ENCODE measurements at regions not wholly inside any gene's neighbourhood (a gene's known extent, or its start where the extent isn't known, plus 50 kb on each side); places are given as distances from the start of the nearest gene placed in this dataset.

DNA sequence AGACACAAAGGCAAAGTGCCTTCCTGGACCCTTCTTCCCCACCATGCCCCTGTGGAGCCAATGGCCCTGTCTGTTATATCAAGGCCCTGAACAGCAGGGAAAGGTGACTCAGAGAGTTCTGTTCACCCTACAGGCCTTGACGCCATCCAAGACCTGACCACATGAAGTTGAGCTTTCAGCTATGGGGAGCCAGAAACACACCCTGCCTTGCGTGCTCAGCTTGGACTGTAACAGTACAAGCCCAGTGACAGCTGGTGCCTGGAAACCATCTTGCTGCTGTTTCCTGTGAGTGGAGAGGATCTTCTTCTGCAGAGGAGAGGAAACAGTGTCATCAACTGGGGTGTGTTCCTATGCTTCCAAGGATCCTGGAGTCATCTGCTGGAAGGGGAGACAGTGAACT is 165.0 kb upstream of the IRF2BP2 start:
- Histone ChIP-seq H3K9ac (ENCODE audit: low read depth, low read length) (no peak overlapping the region), H3K9me3 (ENCODE audit: insufficient read depth, low read depth, low read length) (no peaks in the 10 kb centered on the region), H3K27me3 (ENCODE audit: insufficient read depth, low read length) (0 out of 2 replicates have a peak, but pooled peaks cover 5% of the 10 kb centered on the region), H3K36me3 (ENCODE audit: insufficient read depth, low read depth, low read length) (no peaks in the 10 kb centered on the region), H3K4me3 (ENCODE audit: low read length) (no peak overlapping the region), H3K4me1 (ENCODE audit: insufficient read depth, low read length) (peaks cover 11% of the 10 kb centered on the region; the same call in 1 of the 2 replicates), H3K27ac (ENCODE audit: low read length) (no peak overlapping the region)

DNA sequence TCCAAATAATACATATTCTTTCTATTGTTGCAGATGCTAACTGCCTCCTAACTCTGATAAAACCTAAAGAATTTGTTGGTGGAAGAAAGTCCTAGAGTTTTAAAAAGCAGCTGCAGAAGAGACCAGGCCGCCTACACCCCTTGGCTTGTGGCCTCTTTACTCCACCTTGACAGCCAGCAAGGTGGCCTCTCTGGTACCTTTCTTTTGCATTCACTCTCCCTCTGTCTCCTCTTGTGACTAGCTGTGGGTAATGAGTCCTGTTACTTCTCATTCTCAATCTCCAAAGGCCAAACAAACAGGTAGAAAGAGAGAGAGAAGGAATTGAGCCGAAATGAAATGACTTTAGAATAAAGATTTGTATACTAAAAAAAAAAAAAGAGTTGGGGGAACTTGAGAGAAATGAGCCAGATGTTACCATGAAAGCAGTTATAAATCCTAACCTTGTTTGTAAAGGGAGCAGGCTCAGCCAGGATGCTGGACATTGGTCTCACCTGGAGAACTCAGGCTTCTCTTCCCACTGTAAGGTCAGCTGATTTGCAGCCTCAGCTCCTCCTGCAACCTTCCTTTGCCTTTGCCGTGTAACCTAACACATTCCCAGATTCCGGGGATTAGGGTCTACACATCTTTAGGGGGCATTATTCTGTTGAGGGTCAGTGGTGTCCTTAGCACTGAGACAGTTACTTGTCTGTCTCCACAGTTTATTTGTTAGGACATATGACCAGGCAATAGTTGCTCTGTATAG is 164.1 kb upstream of the IRF2BP2 start:
- Histone ChIP-seq H3K36me3 (ENCODE audit: insufficient read depth, low read depth, low read length) (no peaks in the 10 kb centered on the region), H3K4me3 (ENCODE audit: low read length) (no peak overlapping the region), H3K9ac (ENCODE audit: low read depth, low read length) (no peak overlapping the region), H3K9me3 (ENCODE audit: insufficient read depth, low read depth, low read length) (no peaks in the 10 kb centered on the region), H3K27ac (ENCODE audit: low read length) (no peak overlapping the region), H3K4me1 (ENCODE audit: insufficient read depth, low read length) (peaks cover 14% of the 10 kb centered on the region; the same call in 1 of the 2 replicates), H3K27me3 (ENCODE audit: insufficient read depth, low read length) (0 out of 2 replicates have a peak, but pooled peaks cover 5% of the 10 kb centered on the region)

- Histone ChIP-seq H3K9me3 (ENCODE audit: insufficient read depth, low read depth, low read length) (no peaks in the 10 kb centered on the region), H3K27me3 (ENCODE audit: insufficient read depth, low read length) (0 out of 2 replicates have a peak, but pooled peaks cover 5% of the 10 kb centered on the region), H3K27ac (ENCODE audit: low read length) (no peak overlapping the region), H3K4me1 (ENCODE audit: insufficient read depth, low read length) (peaks cover 14% of the 10 kb centered on the region; the same call in 1 of the 2 replicates), H3K4me3 (ENCODE audit: low read length) (no peak overlapping the region), H3K36me3 (ENCODE audit: insufficient read depth, low read depth, low read length) (no peaks in the 10 kb centered on the region), H3K9ac (ENCODE audit: low read depth, low read length) (no peak overlapping the region)
Measured at GRCh38 chr1:234772345-234773147, 162.6 kb upstream of the IRF2BP2 start.

DNA sequence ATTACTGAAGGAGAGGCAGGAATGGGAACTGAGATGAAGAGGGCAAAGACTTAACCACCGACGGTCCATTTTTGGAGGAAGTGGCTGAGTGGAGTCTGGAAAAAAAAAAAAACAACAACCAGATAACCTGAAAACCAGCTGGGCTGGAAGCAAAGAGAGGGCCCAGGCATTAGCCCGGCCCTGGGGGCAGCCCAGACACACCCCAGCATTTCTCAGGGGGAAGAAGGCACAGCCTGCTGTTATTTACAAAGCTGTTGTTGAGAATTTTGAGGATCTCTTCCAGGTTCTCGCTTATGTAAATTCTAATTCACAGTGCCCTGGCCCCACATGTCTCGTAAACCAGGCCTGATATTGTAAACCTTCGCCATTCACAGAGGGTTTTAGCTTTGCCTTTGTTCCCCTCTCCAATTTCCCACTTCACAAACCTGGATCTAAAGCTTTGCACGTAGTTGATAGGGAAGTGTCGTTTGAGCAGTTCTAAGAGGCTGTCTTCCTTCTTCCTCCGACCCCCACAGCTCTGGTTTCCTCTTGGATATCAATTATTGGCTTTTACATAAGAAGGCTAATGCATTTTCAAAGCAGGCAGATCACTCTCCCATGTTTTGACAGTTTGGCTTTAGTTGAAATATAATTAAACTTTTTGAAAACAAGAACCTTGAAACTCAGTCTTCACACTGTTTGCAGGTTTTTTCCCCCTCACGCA is 161.8 kb upstream of the IRF2BP2 start:
- Histone ChIP-seq H3K36me3 (ENCODE audit: insufficient read depth, low read depth, low read length) (no peaks in the 10 kb centered on the region), H3K27ac (ENCODE audit: low read length) (no peak overlapping the region), H3K9me3 (ENCODE audit: insufficient read depth, low read depth, low read length) (no peaks in the 10 kb centered on the region), H3K4me1 (ENCODE audit: insufficient read depth, low read length) (peaks cover 14% of the 10 kb centered on the region; the same call in 1 of the 2 replicates), H3K9ac (ENCODE audit: low read depth, low read length) (no peak overlapping the region), H3K27me3 (ENCODE audit: insufficient read depth, low read length) (0 out of 2 replicates have a peak, but pooled peaks cover 5% of the 10 kb centered on the region), H3K4me3 (ENCODE audit: low read length) (no peak overlapping the region)

- H3K4me1 ChIP-seq (ENCODE audit: insufficient read depth, low read length), result peaks cover 14% of the 10 kb centered on the region; the same call in 1 of the 2 replicates
- H3K27ac ChIP-seq (ENCODE audit: low read length), result no peak overlapping the region
Measured at GRCh38 chr1:234770924-234771540, 161.1 kb upstream of the IRF2BP2 start.

GRCh38 chr1:234769986-234770795 is 160.2 kb upstream of the IRF2BP2 start:
- peaks cover 14% of the 10 kb centered on the region; the same call in 1 of the 2 replicates for H3K4me1 ChIP-seq (ENCODE audit: insufficient read depth, low read length)
- H3K9ac ChIP-seq (ENCODE audit: low read depth, low read length), result no peak overlapping the region
- no peak overlapping the region for H3K4me3 ChIP-seq (ENCODE audit: low read length)
- H3K9me3 ChIP-seq (ENCODE audit: insufficient read depth, low read depth, low read length), result no peaks in the 10 kb centered on the region
- 0 out of 2 replicates have a peak, but pooled peaks cover 5% of the 10 kb centered on the region for H3K27me3 ChIP-seq (ENCODE audit: insufficient read depth, low read length)
- H3K27ac ChIP-seq (ENCODE audit: low read length), result no peak overlapping the region
- H3K36me3 ChIP-seq (ENCODE audit: insufficient read depth, low read depth, low read length), result no peaks in the 10 kb centered on the region

More at GRCh38 chr1:234770924-234771540, 161.1 kb upstream of the IRF2BP2 start:
- H3K9me3 ChIP-seq (ENCODE audit: insufficient read depth, low read depth, low read length), result no peaks in the 10 kb centered on the region
- no peak overlapping the region for H3K9ac ChIP-seq (ENCODE audit: low read depth, low read length)
- H3K36me3 ChIP-seq (ENCODE audit: insufficient read depth, low read depth, low read length), result no peaks in the 10 kb centered on the region
- no peak overlapping the region for H3K4me3 ChIP-seq (ENCODE audit: low read length)
- H3K27me3 ChIP-seq (ENCODE audit: insufficient read depth, low read length), result 0 out of 2 replicates have a peak, but pooled peaks cover 5% of the 10 kb centered on the region

DNA sequence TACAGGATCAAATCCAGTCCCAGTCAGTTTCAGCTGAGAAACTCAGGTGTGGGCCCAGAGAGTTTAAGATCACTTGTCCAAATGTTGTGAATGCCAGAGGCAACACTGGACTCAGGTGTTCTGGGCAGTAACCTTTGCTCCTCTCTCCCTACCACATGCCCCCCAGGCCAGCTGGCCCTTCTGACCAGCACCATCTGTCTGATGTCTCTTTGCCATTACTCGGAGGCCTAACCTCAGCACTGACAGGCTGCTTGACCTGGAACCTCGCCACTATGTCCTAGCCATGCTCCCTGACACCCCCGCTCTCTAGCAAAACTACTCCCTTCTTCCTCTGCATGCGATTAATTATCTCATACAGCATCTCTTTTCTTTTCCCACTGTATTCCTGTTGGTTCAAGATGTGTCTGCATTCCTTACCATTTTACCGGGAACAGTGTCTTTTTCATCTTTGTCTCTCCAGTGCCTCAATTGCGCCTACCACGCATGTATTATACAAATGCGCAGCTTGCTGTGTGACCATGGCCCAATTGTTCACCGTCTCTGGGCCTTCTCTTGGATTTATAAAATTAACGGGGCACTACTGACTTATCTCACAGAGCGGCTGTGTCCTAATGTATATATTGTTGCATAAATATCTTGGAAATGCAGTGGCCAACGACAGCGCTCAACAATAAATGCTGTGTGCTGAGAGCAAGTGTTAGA is 159.5 kb upstream of the IRF2BP2 start:
- Histone ChIP-seq H3K9ac (ENCODE audit: low read depth, low read length) (no peak overlapping the region), H3K4me3 (ENCODE audit: low read length) (no peak overlapping the region), H3K9me3 (ENCODE audit: insufficient read depth, low read depth, low read length) (no peaks in the 10 kb centered on the region), H3K36me3 (ENCODE audit: insufficient read depth, low read depth, low read length) (no peaks in the 10 kb centered on the region), H3K27ac (ENCODE audit: low read length) (no peak overlapping the region), H3K4me1 (ENCODE audit: insufficient read depth, low read length) (peaks cover 14% of the 10 kb centered on the region; the same call in 1 of the 2 replicates), H3K27me3 (ENCODE audit: insufficient read depth, low read length) (0 out of 2 replicates have a peak, but pooled peaks cover 5% of the 10 kb centered on the region)

DNA sequence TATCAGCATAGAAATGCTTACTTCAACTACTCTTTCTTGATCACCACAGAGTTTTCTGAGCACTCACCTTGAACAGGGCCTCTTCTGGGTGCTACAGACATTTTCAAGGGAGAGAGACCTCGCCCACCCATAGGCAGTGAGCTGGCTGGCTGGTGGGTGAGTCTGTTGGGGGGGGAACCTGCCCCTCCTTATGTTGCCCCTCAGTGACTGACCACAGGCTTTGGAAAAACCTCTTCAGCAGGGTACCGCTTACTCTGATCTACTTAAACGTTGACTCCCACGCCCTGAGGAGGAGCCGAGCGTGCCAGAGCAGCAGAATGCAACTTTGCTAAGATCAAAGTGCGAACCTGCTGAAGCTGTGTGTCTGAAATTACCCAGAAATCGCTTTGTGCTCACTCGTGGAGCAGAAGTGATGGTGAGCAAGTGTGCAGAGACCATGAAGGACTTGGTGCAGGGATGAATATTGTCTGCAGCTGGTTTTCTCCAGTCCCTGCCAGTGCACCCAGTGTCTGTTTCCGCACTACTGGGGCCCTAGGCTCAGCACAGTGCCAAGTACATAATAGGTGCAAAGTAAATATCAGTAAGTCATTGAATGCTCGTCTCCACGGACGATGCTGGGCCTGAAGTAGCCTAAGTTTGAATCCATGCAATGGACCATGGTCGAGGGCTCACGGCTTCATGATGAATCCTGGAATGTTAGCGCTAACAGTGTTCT is 158.7 kb upstream of the IRF2BP2 start:
- Histone ChIP-seq H3K4me3 (ENCODE audit: low read length) (no peak overlapping the region), H3K9me3 (ENCODE audit: insufficient read depth, low read depth, low read length) (no peaks in the 10 kb centered on the region), H3K9ac (ENCODE audit: low read depth, low read length) (no peak overlapping the region), H3K27ac (ENCODE audit: low read length) (no peak overlapping the region), H3K36me3 (ENCODE audit: insufficient read depth, low read depth, low read length) (no peaks in the 10 kb centered on the region), H3K27me3 (ENCODE audit: insufficient read depth, low read length) (0 out of 2 replicates have a peak, but pooled peaks cover 5% of the 10 kb centered on the region), H3K4me1 (ENCODE audit: insufficient read depth, low read length) (peaks cover 14% of the 10 kb centered on the region; the same call in 1 of the 2 replicates)

DNA sequence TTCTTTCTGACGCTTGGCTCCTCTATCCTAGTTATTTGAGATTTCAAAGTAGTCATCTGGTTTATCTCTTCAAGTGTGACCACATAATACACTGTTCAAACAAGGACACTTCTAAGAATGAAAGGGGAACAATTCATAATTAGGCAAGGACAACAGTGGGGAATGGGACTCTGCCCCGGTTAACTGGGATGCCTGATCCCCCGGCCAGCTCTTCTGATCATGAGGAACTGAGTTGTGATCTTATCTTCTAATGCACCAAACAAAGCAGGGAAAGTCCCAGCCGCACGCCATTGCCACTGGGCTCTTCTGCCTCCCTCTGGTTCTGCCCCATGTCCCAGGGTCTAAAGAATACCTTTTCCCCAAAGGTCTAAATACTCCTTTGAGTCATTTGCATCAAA is 158.2 kb upstream of the IRF2BP2 start:
- Histone ChIP-seq H3K4me3 (ENCODE audit: low read length) (no peak overlapping the region), H3K36me3 (ENCODE audit: insufficient read depth, low read depth, low read length) (no peaks in the 10 kb centered on the region), H3K9me3 (ENCODE audit: insufficient read depth, low read depth, low read length) (no peaks in the 10 kb centered on the region), H3K27me3 (ENCODE audit: insufficient read depth, low read length) (0 out of 2 replicates have a peak, but pooled peaks cover 5% of the 10 kb centered on the region), H3K9ac (ENCODE audit: low read depth, low read length) (no peak overlapping the region), H3K27ac (ENCODE audit: low read length) (no peak overlapping the region), H3K4me1 (ENCODE audit: insufficient read depth, low read length) (peaks cover 14% of the 10 kb centered on the region; the same call in 1 of the 2 replicates)

Measured in iPS-20b (cell line).